Cardiac septum (tissue), 1 donor: ENCODE measurements at regions not wholly inside any gene's neighbourhood (a gene's known extent, or its start where the extent isn't known, plus 50 kb on each side); places are given as distances from the start of the nearest gene placed in this dataset.

Experiments used
- DNase-seq: peaks from one replicate; pipeline ENCODE4 v3.0.0-alpha.2; 2020; ENCODE audit warnings: low spot score
- intact Hi-C: fragments of 100-400 bp; cut with DNase I; formaldehyde crosslinking; loops from one replicate; pipeline ENCODE4 v1.14.0; 2022
- donor health status: DM: no; HTN: no; CAD: no.

GRCh38 chrX:137483554-137483953, 82.4 kb upstream of the ZIC3 start:
- intact Hi-C loops, result no loop called here
- no peak for DNase-seq

- DNase-seq, result no peak
- intact Hi-C loops, result no loop called here
Observed at GRCh38 chrX:137482136-137482535, 83.8 kb upstream of the ZIC3 start.

- DNase-seq, result no peak
- intact Hi-C loops, result no loop called here
Observed at GRCh38 chrX:137479386-137479785, 86.5 kb upstream of the ZIC3 start.

GRCh38 chrX:137441711-137442110, 124.2 kb upstream of the ZIC3 start:
- intact Hi-C loops, result no loop called here
- no peak for DNase-seq

DNA sequence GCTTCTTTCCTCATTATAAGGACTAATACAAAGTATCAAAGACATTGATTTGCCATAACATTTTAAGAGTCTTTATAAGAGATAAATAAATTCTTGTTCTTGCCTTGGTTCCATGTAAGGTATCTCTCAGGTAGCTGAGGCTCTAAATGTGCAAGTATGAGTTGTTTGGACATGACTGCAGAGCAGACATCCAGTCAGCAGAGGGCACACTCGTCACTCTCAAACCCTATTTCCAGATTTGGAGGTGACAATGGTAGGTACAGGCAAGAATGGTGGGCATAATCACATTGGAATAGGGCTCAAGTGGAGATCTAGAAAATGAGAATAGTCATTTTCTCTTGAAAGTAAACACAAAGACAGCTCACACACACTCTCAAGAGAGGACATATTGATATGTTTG, 133.3 kb upstream of the ZIC3 start:
- DNase-seq, result no peak
- intact Hi-C loops, result no loop called here

GRCh38 chrX:137431693-137432488, 134.0 kb upstream of the ZIC3 start:
- no peak for DNase-seq
- intact Hi-C loops, result no loop called here

- intact Hi-C loops, result no loop called here
- DNase-seq, result no peak
Observed at GRCh38 chrX:137430984-137431475, 134.9 kb upstream of the ZIC3 start.

GRCh38 chrX:137430301-137430700, 135.6 kb upstream of the ZIC3 start:
- no peak for DNase-seq
- intact Hi-C loops, result no loop called here

DNA sequence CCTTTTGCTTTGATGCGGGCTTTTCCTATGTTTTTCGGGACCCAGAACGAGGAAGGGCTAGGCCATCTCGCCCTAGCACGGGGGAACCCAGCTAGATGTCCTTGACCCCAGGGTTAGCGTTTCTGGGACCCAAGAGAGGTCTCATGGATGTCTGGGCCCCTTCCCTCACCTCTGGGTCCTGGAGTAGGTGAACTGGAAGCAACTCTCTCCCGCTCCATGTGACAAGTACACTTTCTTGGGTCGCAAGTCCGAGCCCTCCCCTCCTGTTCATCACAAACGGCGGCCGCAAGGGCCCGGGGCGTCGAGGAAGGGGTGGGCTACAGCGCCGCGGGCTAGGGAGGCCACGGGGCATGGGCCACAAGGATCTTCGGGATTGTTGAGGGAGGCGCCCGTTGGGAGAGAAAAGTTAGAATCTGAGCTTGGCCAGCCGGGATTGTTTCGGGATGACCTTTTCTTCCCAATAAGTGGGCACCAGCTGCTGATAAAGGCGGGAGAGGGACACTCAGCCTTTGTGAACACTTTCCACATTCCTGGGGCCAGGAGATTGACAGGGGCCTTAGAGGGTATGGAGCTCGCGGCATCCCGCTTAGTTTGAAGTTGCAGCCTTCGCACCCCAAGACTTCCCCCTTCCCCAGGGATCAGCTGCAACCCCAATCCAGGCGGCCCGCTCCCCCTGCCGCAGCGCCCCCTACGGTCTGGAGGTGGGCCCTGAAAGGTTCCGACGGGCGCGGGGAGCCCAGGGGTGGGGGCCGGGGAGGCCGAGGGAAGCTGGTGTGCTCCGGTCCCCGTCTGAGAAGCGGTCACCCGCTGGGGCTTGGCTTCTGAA, 136.9 kb upstream of the ZIC3 start:
- no peak for DNase-seq

DNA sequence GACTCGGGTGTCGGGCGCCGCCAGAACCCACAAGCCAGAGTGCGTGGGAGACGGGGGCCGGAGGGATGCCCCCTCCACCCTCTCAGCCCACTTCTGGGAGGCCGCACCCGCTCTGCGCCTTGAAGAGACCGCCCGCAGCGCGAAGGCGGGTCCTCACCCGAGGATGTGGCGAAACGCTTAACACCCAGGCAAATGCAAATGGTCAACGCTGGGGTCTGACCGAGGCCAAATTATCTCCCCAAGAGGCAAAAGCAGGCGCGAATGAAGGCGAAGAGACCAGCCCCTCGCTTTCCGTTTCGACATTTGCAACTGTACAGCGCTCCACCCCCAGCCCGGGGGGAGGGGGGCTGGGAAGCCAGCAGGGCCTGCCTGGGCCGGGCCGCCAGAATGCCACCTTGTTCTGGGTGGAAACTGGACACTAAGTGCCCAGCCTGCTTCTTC, 137.7 kb upstream of the ZIC3 start:
- no peak for DNase-seq
- intact Hi-C loops, result no loop called here

More for the DNA sequence above, 136.9 kb upstream of the ZIC3 start:
- intact Hi-C loops, result no loop called here

DNA sequence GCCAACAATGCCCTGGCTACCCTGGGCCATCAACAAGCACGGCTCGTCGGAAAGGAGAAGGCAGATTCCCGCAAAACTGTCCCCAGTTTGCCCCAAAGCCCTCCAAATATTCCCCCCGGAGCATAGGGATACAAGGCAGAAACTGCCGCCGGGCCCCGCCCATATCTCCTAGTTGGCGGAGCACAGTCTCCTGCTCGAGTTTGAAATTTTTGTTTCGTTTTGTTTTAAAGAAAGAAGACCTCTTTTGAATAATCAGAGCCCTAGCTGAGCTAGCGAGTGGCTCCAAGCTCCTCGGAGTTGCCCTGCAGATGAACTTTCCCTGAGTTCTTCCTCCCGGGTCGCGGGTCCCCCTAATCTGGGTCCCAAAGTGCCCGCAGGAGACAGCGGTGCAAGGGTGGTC, 138.1 kb upstream of the ZIC3 start:
- intact Hi-C loops, result no loop called here
- DNase-seq, result no peak

DNA sequence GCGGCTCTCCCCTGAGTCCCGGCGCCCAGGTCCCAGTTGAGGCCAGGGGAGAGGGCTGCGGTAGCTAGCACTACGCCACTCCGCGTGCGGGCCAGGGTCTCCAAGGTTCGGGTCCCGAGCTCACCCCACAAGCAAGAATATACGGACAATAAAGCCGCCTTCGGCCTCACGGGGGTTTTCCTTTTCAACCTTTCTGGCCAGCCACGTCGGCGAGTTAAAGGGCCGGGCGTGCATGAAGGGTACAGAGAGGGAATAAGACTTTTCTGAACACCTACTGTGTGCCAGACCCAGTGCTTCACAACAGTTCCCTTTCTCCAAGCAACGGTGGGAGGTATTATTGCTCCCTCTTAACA, 138.5 kb upstream of the ZIC3 start:
- no peak for DNase-seq
- intact Hi-C loops, result no loop called here

GRCh38 chrX:137426695-137427425, 139.1 kb upstream of the ZIC3 start:
- no peak for DNase-seq
- intact Hi-C loops, result no loop called here

DNA sequence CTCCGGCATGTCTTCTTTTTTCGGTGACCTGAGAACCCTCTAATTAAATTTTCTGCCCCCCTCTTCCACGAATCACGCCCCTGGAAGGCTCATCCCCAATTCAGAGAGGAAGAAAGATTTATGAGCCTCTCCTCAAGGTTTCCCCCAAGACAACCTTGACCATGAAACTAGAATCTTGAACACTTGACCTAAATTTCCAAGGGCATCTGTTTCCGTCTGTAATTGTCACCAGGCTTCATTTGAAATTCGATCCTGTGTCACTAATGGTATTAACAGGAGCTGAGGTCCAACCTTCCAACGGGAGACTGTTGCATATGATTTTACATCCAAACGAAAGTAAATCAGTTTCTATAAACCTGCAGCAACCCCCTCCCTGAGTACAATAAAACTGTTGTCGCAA, 139.9 kb upstream of the ZIC3 start:
- no peak for DNase-seq

GRCh38 chrX:137425273-137425902, 140.5 kb upstream of the ZIC3 start:
- intact Hi-C loops, result no loop called here

More for the DNA sequence above, 139.9 kb upstream of the ZIC3 start:
- intact Hi-C loops, result no loop called here

GRCh38 chrX:137424679-137425078, 141.2 kb upstream of the ZIC3 start:
- intact Hi-C loops, result no loop called here
- no peak for DNase-seq

More at GRCh38 chrX:137425273-137425902, 140.5 kb upstream of the ZIC3 start:
- DNase-seq, result no peak

DNA sequence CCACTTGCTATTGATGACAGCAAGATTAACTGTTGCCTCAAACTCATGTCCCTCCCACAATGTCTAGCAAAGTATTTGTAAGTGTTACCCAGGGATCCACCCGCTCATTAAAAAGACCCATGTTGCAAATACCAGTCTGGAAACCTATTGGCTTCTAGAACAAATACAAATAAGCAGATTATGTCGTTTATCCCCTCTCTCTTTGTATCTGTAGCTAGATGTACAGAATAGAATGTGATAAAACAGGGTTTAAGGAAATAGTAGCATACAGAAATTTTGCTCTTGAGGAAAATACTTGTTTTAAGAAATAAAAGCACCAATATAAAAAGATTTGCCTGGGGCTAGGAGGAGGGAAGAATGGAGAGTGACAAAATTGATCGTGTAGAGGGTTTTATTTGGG, 142.7 kb upstream of the ZIC3 start:
- intact Hi-C loops, result no loop called here
- no peak for DNase-seq

- no peak for DNase-seq
- intact Hi-C loops, result no loop called here
Observed at GRCh38 chrX:137418086-137418485, 147.8 kb upstream of the ZIC3 start.

DNA sequence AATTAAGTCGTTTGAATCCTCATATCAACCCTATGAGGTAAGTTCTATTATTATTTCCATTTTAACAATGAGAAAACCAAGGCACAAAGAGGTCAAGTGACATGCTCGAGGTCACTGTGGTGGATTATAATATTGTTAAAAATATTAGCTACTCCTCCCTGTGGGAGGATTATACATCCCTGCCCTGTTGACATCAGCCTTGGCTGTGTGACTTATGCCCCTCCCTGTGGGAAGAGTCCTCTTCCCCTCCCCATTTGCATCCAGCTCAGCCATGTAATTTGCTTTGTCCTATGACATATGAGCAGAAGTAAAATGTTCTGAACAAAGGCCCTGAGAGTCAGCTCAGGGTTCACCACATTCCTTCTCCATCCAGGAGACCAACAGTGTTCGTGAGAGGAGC, 152.7 kb upstream of the ZIC3 start:
- intact Hi-C loops, result no loop called here
- DNase-seq, result no peak
